ENCODE measurements at regions not wholly inside any gene's neighbourhood (a gene's known extent, or its start where the extent isn't known, plus 50 kb on each side); places are given as distances from the start of the nearest gene placed in this dataset.

GRCh38 chr12:93005928-93006392 lies 76.9 kb upstream of the EEA1 start:
- TF ChIP-seq GATA2 (IDR thresholded peaks at IDR 0.05; ENCODE audit: low read depth, low read length) (no peak), GATA3 (IDR thresholded peaks at IDR 0.05; ENCODE audit: low read depth, low read length) (no peak)

Data from SH-SY5Y (cell line).